ENCODE measurements at regions not wholly inside any gene's neighbourhood (a gene's known extent, or its start where the extent isn't known, plus 50 kb on each side); places are given as distances from the start of the nearest gene placed in this dataset.

DNA sequence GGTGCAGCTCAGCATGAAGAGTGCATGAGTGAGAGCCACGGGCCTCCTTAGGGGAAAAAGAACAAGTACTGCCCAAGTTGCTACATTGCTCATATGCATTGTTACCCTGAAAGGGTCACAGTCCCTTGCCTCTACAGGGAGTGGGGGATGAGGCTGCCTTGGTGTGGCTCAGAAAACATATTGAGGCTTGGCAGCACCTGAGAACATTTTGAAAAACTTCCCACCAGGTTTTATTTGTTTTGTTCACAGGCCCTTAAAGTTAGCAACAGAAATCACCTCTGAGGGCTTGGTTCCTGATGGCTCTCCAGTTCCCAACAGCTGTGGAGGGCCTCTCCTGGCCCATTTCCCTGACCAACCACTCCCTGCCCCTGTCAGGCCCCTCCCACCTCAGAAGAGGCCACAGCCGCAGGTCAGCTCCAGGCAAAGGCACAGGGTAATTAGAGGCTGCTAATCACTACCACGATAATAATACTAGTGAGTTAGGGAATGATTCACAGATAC, 90.7 kb upstream of the ADRA1B start:
- peak; percentile 34 for ATAC-seq (ENCODE audit: low FRiP score)
- H3K4me1 ChIP-seq (ENCODE audit: control insufficient read depth in 1 of 2, insufficient read depth in 2 of 2, low read length in 2 of 2): peaks cover 0 to 2% of the 10 kb centered on the region in 2 donors

DNA sequence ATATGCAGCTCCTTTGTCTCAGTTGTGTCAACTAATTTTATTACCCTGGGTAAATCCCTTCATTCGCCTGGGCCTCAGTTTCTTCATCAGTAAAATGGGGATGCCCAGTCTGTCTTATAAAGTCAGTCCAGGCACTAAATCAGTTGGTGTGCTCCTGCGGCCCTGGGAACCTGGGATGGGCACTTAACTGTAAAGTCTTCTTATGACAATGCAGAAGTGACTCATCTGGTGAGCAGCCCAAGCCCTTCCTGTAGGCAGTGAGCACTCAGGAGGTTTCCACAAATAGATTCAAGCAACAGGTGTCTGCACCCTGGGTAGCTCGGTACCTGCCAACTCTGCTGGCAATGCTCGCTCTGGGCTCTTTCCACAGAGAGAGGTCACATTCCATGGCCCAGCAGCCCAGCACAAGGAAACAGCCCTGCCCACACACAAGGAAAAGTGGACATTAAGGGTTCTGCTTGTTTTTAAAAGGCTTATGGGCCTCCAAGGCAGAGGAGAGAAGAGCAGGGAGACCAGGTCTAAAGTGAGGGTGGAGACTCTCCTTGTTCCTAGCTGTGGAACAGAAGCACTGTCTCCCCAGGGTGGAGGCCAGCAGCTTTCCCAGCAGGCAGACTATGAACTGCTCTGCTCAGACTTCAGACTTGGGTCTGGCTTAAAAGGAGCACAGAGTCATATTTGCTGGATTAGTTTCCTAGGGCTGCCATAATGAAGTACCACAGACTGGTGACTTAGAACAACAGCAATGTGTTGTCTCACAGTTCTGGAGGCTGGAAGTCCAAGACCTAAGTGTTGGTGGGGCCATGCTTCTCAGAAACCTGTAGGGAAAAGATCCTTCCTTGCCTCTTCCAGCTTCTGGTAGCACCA, 89.7 kb upstream of the ADRA1B start:
- DNase-seq: no peak
- Histone ChIP-seq H3K9me3 (ENCODE audit: control insufficient read depth, low read length) (no peaks in the 10 kb centered on the region), H3K4me3 (ENCODE audit: low read length in 2 of 2) (no peak overlapping the region), H3K27ac (ENCODE audit: low read depth in 1 of 2, low read length in 2 of 2) (peak overlapping the region in 1 of 2 donors; percentile 68), H3K27me3 (ENCODE audit: control insufficient read depth in 1 of 2, insufficient read depth in 2 of 2, low read length in 1 of 2) (no peaks in the 10 kb centered on the region), H3K36me3 (ENCODE audit: control insufficient read depth in 1 of 2, insufficient read depth in 2 of 2, low read length in 1 of 2) (no peaks in the 10 kb centered on the region), H3K4me1 (ENCODE audit: control insufficient read depth in 1 of 2, insufficient read depth in 2 of 2, low read length in 2 of 2) (peaks cover 0 to 2% of the 10 kb centered on the region in 2 donors)
- ATAC-seq (ENCODE audit: low FRiP score): no peak
- intact Hi-C loops (cut with DNase I): no loop called here
- 72 to 79% methylated on average over 4 of the region's 4 CpGs for WGBS, 2 donors

More for the DNA sequence above, 90.7 kb upstream of the ADRA1B start:
- no peak overlapping the region for H3K4me3 ChIP-seq (ENCODE audit: low read length in 2 of 2)
- H3K27ac ChIP-seq (ENCODE audit: low read depth in 1 of 2, low read length in 2 of 2): peak overlapping the region in 1 of 2 donors; percentile 56
- H3K27me3 ChIP-seq (ENCODE audit: control insufficient read depth in 1 of 2, insufficient read depth in 2 of 2, low read length in 1 of 2): no peaks in the 10 kb centered on the region
- 50 to 63% methylated on average over 3 of the region's 3 CpGs for WGBS, 2 donors
- H3K9me3 ChIP-seq (ENCODE audit: control insufficient read depth, low read length): no peaks in the 10 kb centered on the region
- no peaks in the 10 kb centered on the region for H3K36me3 ChIP-seq (ENCODE audit: control insufficient read depth in 1 of 2, insufficient read depth in 2 of 2, low read length in 1 of 2)
- DNase-seq: no peak
- intact Hi-C loops (cut with DNase I): no loop called here

DNA sequence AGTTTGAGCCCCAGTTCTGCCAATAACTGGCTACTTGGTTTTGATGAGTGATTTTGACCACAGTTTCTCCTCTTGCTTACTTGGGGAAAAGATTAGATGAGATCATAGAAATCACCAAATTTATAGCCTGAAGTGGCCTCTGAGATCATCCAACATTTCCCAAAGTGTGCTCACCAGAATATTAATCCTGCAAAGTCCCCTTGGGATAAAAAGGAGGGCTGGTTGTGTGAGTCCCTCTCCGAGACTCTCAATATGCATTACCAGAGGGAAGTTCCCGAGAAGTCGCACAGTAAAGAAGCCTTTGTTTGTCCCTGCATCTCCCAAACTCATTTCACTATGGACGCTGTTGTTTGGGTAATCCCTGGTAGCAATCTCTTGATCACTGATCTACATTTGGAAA, 88.4 kb upstream of the ADRA1B start:
- no peak overlapping the region for H3K27ac ChIP-seq (ENCODE audit: low read depth in 1 of 2, low read length in 2 of 2)
- WGBS, 2 donors: 84 to 95% methylated on average over 4 of the region's 4 CpGs
- ATAC-seq (ENCODE audit: low FRiP score) (no peak), DNase-seq (no peak)
- H3K4me3 ChIP-seq (ENCODE audit: low read length in 2 of 2): no peak overlapping the region
- no peaks in the 10 kb centered on the region for H3K27me3 ChIP-seq (ENCODE audit: control insufficient read depth in 1 of 2, insufficient read depth in 2 of 2, low read length in 1 of 2)
- intact Hi-C loops (cut with DNase I): no loop called here
- H3K9me3 ChIP-seq (ENCODE audit: control insufficient read depth, low read length): no peaks in the 10 kb centered on the region
- peaks cover 0 to 2% of the 10 kb centered on the region in 2 donors for H3K4me1 ChIP-seq (ENCODE audit: control insufficient read depth in 1 of 2, insufficient read depth in 2 of 2, low read length in 2 of 2)
- H3K36me3 ChIP-seq (ENCODE audit: control insufficient read depth in 1 of 2, insufficient read depth in 2 of 2, low read length in 1 of 2): no peaks in the 10 kb centered on the region

DNA sequence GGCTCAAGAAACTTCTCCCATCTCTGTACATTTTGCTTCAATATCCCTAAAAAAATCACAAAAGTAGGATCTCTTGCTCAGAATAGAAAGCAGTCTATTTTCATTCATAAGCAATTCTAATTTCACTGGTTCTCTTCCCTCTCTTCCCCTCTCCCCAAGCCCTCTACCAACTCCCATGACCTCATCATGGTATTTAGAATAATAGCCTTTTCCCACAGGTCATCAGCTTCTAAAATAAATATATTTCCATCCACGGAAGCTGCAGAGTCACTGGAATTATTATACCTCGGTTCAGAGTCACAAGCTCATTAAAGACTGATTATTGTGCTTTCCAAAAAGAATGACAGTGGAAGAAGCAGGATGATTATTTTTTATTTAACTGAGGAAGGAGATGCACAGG, 84.2 kb upstream of the ADRA1B start:
- Histone ChIP-seq H3K27ac (ENCODE audit: low read depth in 1 of 2, low read length in 2 of 2) (no peak overlapping the region), H3K9me3 (ENCODE audit: control insufficient read depth, low read length) (no peaks in the 10 kb centered on the region), H3K36me3 (ENCODE audit: control insufficient read depth in 1 of 2, insufficient read depth in 2 of 2, low read length in 1 of 2) (no peaks in the 10 kb centered on the region), H3K27me3 (ENCODE audit: control insufficient read depth in 1 of 2, insufficient read depth in 2 of 2, low read length in 1 of 2) (no peaks in the 10 kb centered on the region), H3K4me3 (ENCODE audit: low read length in 2 of 2) (no peak overlapping the region), H3K4me1 (ENCODE audit: control insufficient read depth in 1 of 2, insufficient read depth in 2 of 2, low read length in 2 of 2) (no peaks in the 10 kb centered on the region)
- intact Hi-C loops (cut with DNase I): no loop called here
- ATAC-seq (ENCODE audit: low FRiP score) (no peak), DNase-seq (no peak)
- 16 to 36% methylated on average over 2 of the region's 2 CpGs for WGBS, 2 donors

DNA sequence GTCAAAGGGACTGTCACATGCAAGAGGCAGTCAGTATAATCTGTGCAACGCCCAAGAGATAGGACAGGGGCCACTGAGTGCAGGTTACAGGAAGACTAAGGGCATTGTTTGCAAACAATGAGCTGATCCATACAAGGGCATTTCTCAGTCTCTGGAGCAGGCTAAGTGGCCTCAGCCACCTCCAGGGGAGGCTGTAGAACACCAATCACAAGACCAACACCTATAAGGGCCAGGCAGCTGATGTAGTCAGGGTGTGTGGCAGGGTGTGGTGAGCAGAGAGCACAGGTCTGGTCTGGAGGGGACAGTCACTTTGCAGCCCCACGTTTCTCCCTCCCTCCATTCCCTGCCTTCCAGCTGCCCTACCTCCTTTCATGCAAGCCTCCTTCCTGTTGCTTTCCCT, 83.2 kb upstream of the ADRA1B start:
- Histone ChIP-seq H3K27ac (ENCODE audit: low read depth in 1 of 2, low read length in 2 of 2) (no peak overlapping the region), H3K4me1 (ENCODE audit: control insufficient read depth in 1 of 2, insufficient read depth in 2 of 2, low read length in 2 of 2) (no peaks in the 10 kb centered on the region), H3K9me3 (ENCODE audit: control insufficient read depth, low read length) (no peaks in the 10 kb centered on the region), H3K36me3 (ENCODE audit: control insufficient read depth in 1 of 2, insufficient read depth in 2 of 2, low read length in 1 of 2) (no peaks in the 10 kb centered on the region), H3K27me3 (ENCODE audit: control insufficient read depth in 1 of 2, insufficient read depth in 2 of 2, low read length in 1 of 2) (no peaks in the 10 kb centered on the region), H3K4me3 (ENCODE audit: low read length in 2 of 2) (no peak overlapping the region)
- intact Hi-C loops (cut with DNase I): no loop called here
- ATAC-seq (ENCODE audit: low FRiP score) (no peak), DNase-seq (no peak)
- 46 to 73% methylated on average over 2 of the region's 2 CpGs for WGBS, 2 donors

DNA sequence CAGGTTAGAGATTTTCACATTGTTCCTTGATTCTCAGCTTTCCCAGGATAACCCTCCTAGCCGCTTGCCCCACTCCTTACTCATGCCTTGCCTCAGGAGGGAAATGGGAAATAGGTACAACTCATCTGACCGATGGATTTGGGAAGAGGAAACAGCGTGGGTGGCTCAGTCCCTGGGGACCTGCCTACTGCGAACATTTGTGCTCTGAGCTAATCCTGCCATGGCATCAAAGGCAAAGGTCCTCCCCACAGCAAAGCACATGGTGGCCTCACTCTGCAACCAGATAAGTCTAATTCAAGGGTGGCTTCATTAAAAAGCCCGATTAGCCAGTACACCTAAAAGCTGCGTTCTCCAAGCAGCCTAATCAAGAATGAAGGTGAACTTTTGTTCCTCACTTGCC, 82.4 kb upstream of the ADRA1B start:
- H3K4me1 ChIP-seq (ENCODE audit: control insufficient read depth in 1 of 2, insufficient read depth in 2 of 2, low read length in 2 of 2): no peaks in the 10 kb centered on the region
- DNase-seq (no peak), ATAC-seq (ENCODE audit: low FRiP score) (no peak)
- intact Hi-C loops (cut with DNase I): no loop called here
- H3K36me3 ChIP-seq (ENCODE audit: control insufficient read depth in 1 of 2, insufficient read depth in 2 of 2, low read length in 1 of 2): no peaks in the 10 kb centered on the region
- H3K9me3 ChIP-seq (ENCODE audit: control insufficient read depth, low read length): no peaks in the 10 kb centered on the region
- 51 to 54% methylated on average over 6 of the region's 6 CpGs for WGBS, 2 donors
- no peak overlapping the region for H3K4me3 ChIP-seq (ENCODE audit: low read length in 2 of 2)
- H3K27ac ChIP-seq (ENCODE audit: low read depth in 1 of 2, low read length in 2 of 2): no peak overlapping the region
- no peaks in the 10 kb centered on the region for H3K27me3 ChIP-seq (ENCODE audit: control insufficient read depth in 1 of 2, insufficient read depth in 2 of 2, low read length in 1 of 2)

DNA sequence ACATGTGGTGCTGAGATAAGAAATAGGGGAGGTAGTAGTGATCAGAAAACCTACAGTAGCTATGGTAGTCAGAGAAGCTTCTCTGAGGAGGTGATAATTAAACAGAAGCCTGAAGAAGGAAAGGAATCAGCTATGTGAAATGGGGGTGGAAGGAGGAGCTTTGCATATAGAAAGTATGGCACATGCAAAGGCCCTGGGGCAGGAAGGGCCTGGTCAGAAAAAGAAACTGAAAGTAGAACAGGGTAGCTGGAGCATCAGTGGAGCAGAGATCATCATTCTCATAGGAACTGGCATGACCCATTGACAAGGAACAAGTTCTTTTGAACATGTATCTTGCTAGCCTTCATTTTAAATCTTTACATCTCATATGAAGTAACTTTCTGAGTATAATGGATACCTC, 80.7 kb upstream of the ADRA1B start:
- H3K4me3 ChIP-seq (ENCODE audit: low read length in 2 of 2): no peak overlapping the region
- intact Hi-C loops (cut with DNase I): no loop called here
- no peaks in the 10 kb centered on the region for H3K27me3 ChIP-seq (ENCODE audit: control insufficient read depth in 1 of 2, insufficient read depth in 2 of 2, low read length in 1 of 2)
- H3K36me3 ChIP-seq (ENCODE audit: control insufficient read depth in 1 of 2, insufficient read depth in 2 of 2, low read length in 1 of 2): no peaks in the 10 kb centered on the region
- no peak for ATAC-seq (ENCODE audit: low FRiP score)
- H3K9me3 ChIP-seq (ENCODE audit: control insufficient read depth, low read length): no peaks in the 10 kb centered on the region
- DNase-seq: no peak
- no peak overlapping the region for H3K27ac ChIP-seq (ENCODE audit: low read depth in 1 of 2, low read length in 2 of 2)
- H3K4me1 ChIP-seq (ENCODE audit: control insufficient read depth in 1 of 2, insufficient read depth in 2 of 2, low read length in 2 of 2): no peaks in the 10 kb centered on the region

DNA sequence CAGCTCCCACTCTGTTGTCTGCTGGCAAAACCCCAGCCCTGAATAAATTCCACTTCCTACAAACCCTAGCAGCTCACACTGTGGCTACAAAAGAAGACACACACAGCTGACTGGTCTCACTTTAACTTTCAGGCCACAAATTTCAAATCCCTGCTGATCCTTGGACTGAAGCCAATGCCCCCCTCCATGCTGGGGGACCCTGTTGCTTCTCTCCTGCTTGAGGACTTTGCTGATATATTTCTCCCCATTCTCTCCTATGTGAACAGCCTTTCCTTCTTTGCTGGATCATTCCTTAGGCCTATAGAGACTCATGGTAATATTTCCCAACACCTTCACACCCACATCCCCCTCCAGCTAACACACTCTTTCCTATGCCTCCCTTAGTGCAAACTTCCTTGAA, 79.6 kb upstream of the ADRA1B start:
- ATAC-seq (ENCODE audit: low FRiP score) (no peak), DNase-seq (no peak)
- H3K4me3 ChIP-seq (ENCODE audit: low read length in 2 of 2): no peak overlapping the region
- H3K27me3 ChIP-seq (ENCODE audit: control insufficient read depth in 1 of 2, insufficient read depth in 2 of 2, low read length in 1 of 2): no peaks in the 10 kb centered on the region
- H3K4me1 ChIP-seq (ENCODE audit: control insufficient read depth in 1 of 2, insufficient read depth in 2 of 2, low read length in 2 of 2): no peaks in the 10 kb centered on the region
- no peak overlapping the region for H3K27ac ChIP-seq (ENCODE audit: low read depth in 1 of 2, low read length in 2 of 2)
- H3K9me3 ChIP-seq (ENCODE audit: control insufficient read depth, low read length): no peaks in the 10 kb centered on the region
- intact Hi-C loops (cut with DNase I): no loop called here
- no peaks in the 10 kb centered on the region for H3K36me3 ChIP-seq (ENCODE audit: control insufficient read depth in 1 of 2, insufficient read depth in 2 of 2, low read length in 1 of 2)

DNA sequence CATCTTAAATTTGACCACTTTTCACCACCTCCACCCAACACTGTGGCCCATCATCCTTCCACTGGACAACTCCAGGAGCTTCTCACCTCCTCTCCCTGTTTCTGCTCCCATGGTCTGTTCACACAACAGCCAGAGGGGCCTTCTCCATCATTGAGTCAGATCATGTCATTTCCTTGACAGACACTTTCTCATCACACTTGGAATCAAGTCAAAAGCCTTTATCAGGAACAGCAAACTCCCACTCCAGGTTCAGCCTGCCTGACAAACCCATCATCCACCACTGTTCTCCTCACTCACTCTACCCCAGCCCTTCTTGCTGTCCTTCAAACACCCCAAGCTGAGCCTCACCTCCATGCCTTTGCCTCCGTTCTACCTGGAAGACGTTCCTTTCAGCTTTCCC, 78.4 kb upstream of the ADRA1B start:
- Histone ChIP-seq H3K27ac (ENCODE audit: low read depth in 1 of 2, low read length in 2 of 2) (no peak overlapping the region), H3K27me3 (ENCODE audit: control insufficient read depth in 1 of 2, insufficient read depth in 2 of 2, low read length in 1 of 2) (no peaks in the 10 kb centered on the region), H3K9me3 (ENCODE audit: control insufficient read depth, low read length) (no peaks in the 10 kb centered on the region), H3K4me3 (ENCODE audit: low read length in 2 of 2) (no peak overlapping the region), H3K4me1 (ENCODE audit: control insufficient read depth in 1 of 2, insufficient read depth in 2 of 2, low read length in 2 of 2) (no peaks in the 10 kb centered on the region), H3K36me3 (ENCODE audit: control insufficient read depth in 1 of 2, insufficient read depth in 2 of 2, low read length in 1 of 2) (no peaks in the 10 kb centered on the region)
- intact Hi-C loops (cut with DNase I): no loop called here
- ATAC-seq (ENCODE audit: low FRiP score) (no peak), DNase-seq (no peak)
- 87 to 89% methylated on average over 2 of the region's 2 CpGs for WGBS, 2 donors

All from aorta (tissue), 5 donors.